Gastrocnemius medialis (tissue), 4 donors: ENCODE measurements at regions not wholly inside any gene's neighbourhood (a gene's known extent, or its start where the extent isn't known, plus 50 kb on each side); places are given as distances from the start of the nearest gene placed in this dataset.
"Not testable (repeated sequence)": the region's sequence is repeated elsewhere in the genome, so short reads cannot be mapped to it uniquely, and the experiment has no call there.

Source experiments
- ATAC-seq, 2 donors: fragments of 150-250 bp; one replicate each; pipeline ENCODE4 v1.9.1; 2016
- DNase-seq, 2 donors: peaks; one replicate each; pipeline ENCODE4 v3.0.0-alpha.2; 2019
- H3K27ac ChIP-seq, 4 donors: fragments of 200-600 bp; sonication (generic); 1 replicate in 1 of 4; 2 replicates in 3 of 4; pipeline ENCODE4 v1.5.1; 2016 to 2018; ENCODE audit warnings: mild to moderate bottlenecking in 2 of 4, moderate library complexity in 1 of 4
- H3K27me3 ChIP-seq, 3 donors: fragments of 200-600 bp; sonication (generic) in 2 of 3; 1 replicate in 1 of 3; 2 replicates in 2 of 3; pipeline versions ENCODE4 v1.5.1 to v1.6.0; 2016 to 2019; ENCODE audit warnings: mild to moderate bottlenecking in 1 of 3, moderate library complexity in 1 of 3
- H3K36me3 ChIP-seq, 2 donors: fragments of 200-600 bp; sonication (generic) in 1 of 2; one replicate each; pipeline ENCODE4 v1.5.1; 2017 to 2018
- H3K4me1 ChIP-seq, 2 donors: fragments of 200-600 bp; sonication (generic) in 1 of 2; one replicate each; pipeline ENCODE4 v1.5.1; 2016 to 2017; ENCODE audit warnings: mild to moderate bottlenecking in 2 of 2
- H3K4me3 ChIP-seq, 4 donors: fragments of 200-600 bp; sonication (generic) in 3 of 4; 1 replicate in 1 of 4; 2 replicates in 3 of 4; pipeline ENCODE4 v1.5.1; 2016 to 2019; ENCODE audit warnings: mild to moderate bottlenecking in 2 of 4
- H3K9me3 ChIP-seq, 3 donors: fragments of 200-600 bp; sonication (generic) in 2 of 3; 1 replicate in 1 of 3; 2 replicates in 2 of 3; pipeline ENCODE4 v1.5.1; 2016 to 2019
- POLR2A ChIP-seq, 2 donors: fragments of 450-650 bp; IDR thresholded peaks; one replicate each; pipeline ENCODE4 v1.6.1; 2017; ENCODE audit warnings: antibody characterized with exemption in 2 of 2, mild to moderate bottlenecking in 2 of 2, moderate library complexity in 2 of 2
- in situ Hi-C, 4 donors: fragments of 200-750 bp; cut with MboI; loops; one replicate each; pipeline versions ENCODE4 v1.15.0 to v1.8.0; 2017; ENCODE audit warnings: low sequenced_read_pairs in 4 of 4
- intact Hi-C: fragments of 100-400 bp; cut with DNase I; formaldehyde crosslinking; loops from one replicate; pipeline ENCODE4 v1.15.1; 2023; ENCODE audit warnings: low total_unique reads
- TF ChIP-seq, protein P1 (sequence below), 5 experiments: fragments of 450-650 bp in 3 of 5; fragments of 200-600 bp in 2 of 5; sonication (generic) in 2 of 5; IDR thresholded peaks in 4 of 5; conservative IDR thresholded peaks in 1 of 5; 1 replicate in 4 of 5; 2 replicates in 1 of 5; pipeline ENCODE4 v1.5.1; 2016 to 2019; ENCODE audit warnings: antibody characterized with exemption in 5 of 5, mild to moderate bottlenecking in 3 of 5, moderate library complexity in 3 of 5

GRCh38 chr14:38646391-38646790, 390.5 kb upstream of the CLEC14A start:
- TF ChIP-seq, protein P1, sequence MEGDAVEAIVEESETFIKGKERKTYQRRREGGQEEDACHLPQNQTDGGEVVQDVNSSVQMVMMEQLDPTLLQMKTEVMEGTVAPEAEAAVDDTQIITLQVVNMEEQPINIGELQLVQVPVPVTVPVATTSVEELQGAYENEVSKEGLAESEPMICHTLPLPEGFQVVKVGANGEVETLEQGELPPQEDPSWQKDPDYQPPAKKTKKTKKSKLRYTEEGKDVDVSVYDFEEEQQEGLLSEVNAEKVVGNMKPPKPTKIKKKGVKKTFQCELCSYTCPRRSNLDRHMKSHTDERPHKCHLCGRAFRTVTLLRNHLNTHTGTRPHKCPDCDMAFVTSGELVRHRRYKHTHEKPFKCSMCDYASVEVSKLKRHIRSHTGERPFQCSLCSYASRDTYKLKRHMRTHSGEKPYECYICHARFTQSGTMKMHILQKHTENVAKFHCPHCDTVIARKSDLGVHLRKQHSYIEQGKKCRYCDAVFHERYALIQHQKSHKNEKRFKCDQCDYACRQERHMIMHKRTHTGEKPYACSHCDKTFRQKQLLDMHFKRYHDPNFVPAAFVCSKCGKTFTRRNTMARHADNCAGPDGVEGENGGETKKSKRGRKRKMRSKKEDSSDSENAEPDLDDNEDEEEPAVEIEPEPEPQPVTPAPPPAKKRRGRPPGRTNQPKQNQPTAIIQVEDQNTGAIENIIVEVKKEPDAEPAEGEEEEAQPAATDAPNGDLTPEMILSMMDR (IDR thresholded peaks at IDR 0.05 in 4 of 5, conservative IDR thresholded peaks at IDR 0.05 in 1 of 5): no peak
- TF ChIP-seq POLR2A (IDR thresholded peaks at IDR 0.05): no peak
- no peaks in the 10 kb centered on the region for H3K27me3 ChIP-seq
- no peaks in the 10 kb centered on the region for H3K9me3 ChIP-seq
- no peaks in the 10 kb centered on the region for H3K36me3 ChIP-seq
- no peak for DNase-seq
- H3K27ac ChIP-seq: no peak overlapping the region
- intact Hi-C loops: no loop called here
- H3K4me1 ChIP-seq: no peaks in the 10 kb centered on the region
- no peak overlapping the region for H3K4me3 ChIP-seq
- in situ Hi-C loops: no loop called here
- ATAC-seq: no peak

DNA sequence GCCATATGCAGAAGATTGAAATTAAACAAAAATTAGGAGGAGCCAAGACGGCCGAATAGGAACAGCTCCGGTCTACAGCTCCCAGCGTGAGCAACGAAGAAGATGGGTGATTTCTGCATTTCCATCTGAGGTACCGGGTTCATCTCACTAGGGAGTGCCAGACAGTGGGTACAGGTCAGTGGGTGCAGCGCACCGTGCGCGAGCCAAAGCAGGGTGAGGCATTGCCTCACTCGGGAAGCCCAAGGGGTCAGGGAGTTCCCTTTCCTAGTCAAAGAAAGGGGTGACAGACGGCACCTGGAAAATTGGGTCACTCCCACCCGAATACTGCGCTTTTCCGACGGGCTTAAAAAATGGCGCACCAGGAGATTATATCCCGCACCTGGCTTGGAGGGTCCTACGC, 379.0 kb upstream of the CLEC14A start:
- intact Hi-C loops, H3K36me3 ChIP-seq, H3K9me3 ChIP-seq, ATAC-seq, H3K27me3 ChIP-seq, DNase-seq, H3K27ac ChIP-seq, H3K4me3 ChIP-seq, in situ Hi-C loops, H3K4me1 ChIP-seq: not testable (repeated sequence)

- intact Hi-C loops: no loop called here
- no peaks in the 10 kb centered on the region for H3K36me3 ChIP-seq
- H3K9me3 ChIP-seq: no peaks in the 10 kb centered on the region
- H3K27ac ChIP-seq: no peak overlapping the region
- no peak for TF ChIP-seq POLR2A (IDR thresholded peaks at IDR 0.05)
- TF ChIP-seq, protein P1 (IDR thresholded peaks at IDR 0.05 in 4 of 5, conservative IDR thresholded peaks at IDR 0.05 in 1 of 5): no peak
- no peak for DNase-seq
- no peak for ATAC-seq
- no peaks in the 10 kb centered on the region for H3K27me3 ChIP-seq
- in situ Hi-C loops: no loop called here
- no peak overlapping the region for H3K4me3 ChIP-seq
- H3K4me1 ChIP-seq: no peaks in the 10 kb centered on the region
These were observed 373.5 kb upstream of the CLEC14A start for GRCh38 chr14:38629412-38629811.

DNA sequence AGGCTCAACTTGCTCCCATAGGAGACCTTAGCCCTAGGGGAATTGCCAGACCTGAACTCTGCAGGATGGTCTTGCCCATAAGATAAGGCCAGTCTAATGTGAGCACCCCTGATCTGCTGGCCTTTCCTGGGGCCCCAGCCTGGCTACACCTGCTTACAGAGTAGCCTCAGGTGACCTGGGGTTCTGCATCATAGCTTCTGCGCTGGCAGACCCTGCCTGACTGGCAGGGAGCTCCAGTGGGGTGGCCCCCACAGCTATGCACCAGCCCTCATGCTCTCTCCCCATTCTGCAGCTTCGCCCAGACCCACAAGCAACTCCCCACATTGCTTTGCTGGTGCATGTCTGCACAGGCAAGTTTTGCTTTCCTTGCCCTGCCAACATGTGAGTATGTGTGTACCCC, 371.3 kb upstream of the CLEC14A start:
- ATAC-seq (no peak), DNase-seq (no peak)

GRCh38 chr14:38623661-38624060, 367.8 kb upstream of the CLEC14A start:
- H3K4me1 ChIP-seq: no peaks in the 10 kb centered on the region
- in situ Hi-C loops: no loop called here
- no peak overlapping the region for H3K4me3 ChIP-seq
- H3K9me3 ChIP-seq: no peaks in the 10 kb centered on the region
- ATAC-seq: no peak
- DNase-seq: no peak
- H3K36me3 ChIP-seq: no peaks in the 10 kb centered on the region
- no peaks in the 10 kb centered on the region for H3K27me3 ChIP-seq
- no peak overlapping the region for H3K27ac ChIP-seq
- no peak for TF ChIP-seq POLR2A (IDR thresholded peaks at IDR 0.05)
- TF ChIP-seq, protein P1 (IDR thresholded peaks at IDR 0.05 in 4 of 5, conservative IDR thresholded peaks at IDR 0.05 in 1 of 5): no peak
- intact Hi-C loops: no loop called here

More for the DNA sequence above, 371.3 kb upstream of the CLEC14A start:
- Histone ChIP-seq H3K27me3 (no peaks in the 10 kb centered on the region), H3K4me3 (no peak overlapping the region), H3K9me3 (no peaks in the 10 kb centered on the region), H3K36me3 (no peaks in the 10 kb centered on the region), H3K4me1 (no peaks in the 10 kb centered on the region), H3K27ac (no peak overlapping the region)
- intact Hi-C loops: no loop called here
- in situ Hi-C loops: no loop called here
- TF ChIP-seq, protein P1 (IDR thresholded peaks at IDR 0.05 in 4 of 5, conservative IDR thresholded peaks at IDR 0.05 in 1 of 5): no peak
- TF ChIP-seq POLR2A (IDR thresholded peaks at IDR 0.05): no peak
